ENCODE measurements at regions not wholly inside any gene's neighbourhood (a gene's known extent, or its start where the extent isn't known, plus 50 kb on each side); places are given as distances from the start of the nearest gene placed in this dataset.

GRCh38 chr6:137395316-137395715 is 98.9 kb downstream of the OLIG3 start:
- TF ChIP-seq L3MBTL2 (conservative IDR thresholded peaks at IDR 0.05) (no peak), SP1 (IDR thresholded peaks at IDR 0.05) (no peak), FOXK2 (IDR thresholded peaks at IDR 0.05) (no peak), BHLHE40 (IDR thresholded peaks at IDR 0.05; ENCODE audit: borderline replicate concordance) (no peak), TARDBP (IDR thresholded peaks at IDR 0.05) (no peak), CTBP1 (IDR thresholded peaks at IDR 0.05; ENCODE audit: borderline replicate concordance) (no peak), ELF4 (IDR thresholded peaks at IDR 0.05) (no peak), HDGF (IDR thresholded peaks at IDR 0.05; ENCODE audit: borderline replicate concordance) (no peak), SUZ12 (IDR thresholded peaks at IDR 0.05) (no peak), FOXA1 (IDR thresholded peaks at IDR 0.05) (no peak), FOXM1 (IDR thresholded peaks at IDR 0.05; ENCODE audit: borderline replicate concordance) (no peak), NFRKB (IDR thresholded peaks at IDR 0.05) (no peak), ARNT (IDR thresholded peaks at IDR 0.05) (no peak)
- TF ChIP-seq, protein P1, sequence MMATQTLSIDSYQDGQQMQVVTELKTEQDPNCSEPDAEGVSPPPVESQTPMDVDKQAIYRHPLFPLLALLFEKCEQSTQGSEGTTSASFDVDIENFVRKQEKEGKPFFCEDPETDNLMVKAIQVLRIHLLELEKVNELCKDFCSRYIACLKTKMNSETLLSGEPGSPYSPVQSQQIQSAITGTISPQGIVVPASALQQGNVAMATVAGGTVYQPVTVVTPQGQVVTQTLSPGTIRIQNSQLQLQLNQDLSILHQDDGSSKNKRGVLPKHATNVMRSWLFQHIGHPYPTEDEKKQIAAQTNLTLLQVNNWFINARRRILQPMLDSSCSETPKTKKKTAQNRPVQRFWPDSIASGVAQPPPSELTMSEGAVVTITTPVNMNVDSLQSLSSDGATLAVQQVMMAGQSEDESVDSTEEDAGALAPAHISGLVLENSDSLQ (IDR thresholded peaks at IDR 0.05), result no peak

Measured in HEK293T (cell line).